Heart left ventricle (tissue), 16 donors: ENCODE measurements at regions not wholly inside any gene's neighbourhood (a gene's known extent, or its start where the extent isn't known, plus 50 kb on each side); places are given as distances from the start of the nearest gene placed in this dataset.
A peak's percentile ranks its signal among the peaks of the same experiment; 100 is the strongest.
"Not testable (repeated sequence)": the region's sequence is repeated elsewhere in the genome, so short reads cannot be mapped to it uniquely, and the experiment has no call there.

Source experiments
- ATAC-seq, 4 donors: fragments of 200-7000 bp; cut with Tn5 transposase; one replicate each; pipeline ENCODE4 v1.9.1; 2020 to 2022; ENCODE audit warnings: moderate library complexity in 4 of 4, mild to moderate bottlenecking in 3 of 4, moderate number of reproducible peaks in 1 of 4
- DNase-seq, 5 donors: peaks; one replicate each; pipeline ENCODE4 v3.0.0-alpha.2; 2020
- H3K27ac ChIP-seq, 12 donors: fragments of 200-600 bp; sonication (generic) in 4 of 12; one replicate each; pipeline versions ENCODE4 v1.5.0 to v1.8.0; 2016 to 2022; ENCODE audit warnings: mild to moderate bottlenecking in 2 of 12
- H3K27me3 ChIP-seq, 9 donors: fragments of 200-600 bp; sonication (generic) in 2 of 9; one replicate each; pipeline versions ENCODE4 v1.5.1 to v1.8.0; 2016 to 2022; ENCODE audit warnings: mild to moderate bottlenecking in 3 of 9
- H3K36me3 ChIP-seq, 9 donors: fragments of 200-600 bp; sonication (generic) in 2 of 9; one replicate each; pipeline versions ENCODE4 v1.5.0 to v1.8.0; 2018 to 2022; ENCODE audit warnings: mild to moderate bottlenecking in 2 of 9
- H3K4me1 ChIP-seq, 12 donors: fragments of 200-600 bp; sonication (generic) in 4 of 12; one replicate each; pipeline versions ENCODE4 v1.5.0 to v1.8.0; 2016 to 2022; ENCODE audit warnings: mild to moderate bottlenecking in 3 of 12
- H3K4me3 ChIP-seq, 12 donors: fragments of 200-600 bp; sonication (generic) in 4 of 12; one replicate each; pipeline versions ENCODE4 v1.5.0 to v1.8.0; 2017 to 2022; ENCODE audit warnings: mild to moderate bottlenecking in 9 of 12, moderate library complexity in 4 of 12
- H3K9me3 ChIP-seq, 12 donors: fragments of 200-600 bp; sonication (generic) in 4 of 12; one replicate each; pipeline versions ENCODE4 v1.5.0 to v1.8.0; 2016 to 2022; ENCODE audit warnings: mild to moderate bottlenecking in 1 of 12
- CTCF ChIP-seq, 12 donors: fragments of 200-600 bp; sonication (generic) in 4 of 12; IDR thresholded peaks; one replicate each; pipeline versions ENCODE4 v1.5.0 to v1.8.0; 2018 to 2022; ENCODE audit warnings: antibody characterized with exemption in 12 of 12, mild to moderate bottlenecking in 5 of 12
- POLR2A ChIP-seq, 2 donors: fragments of 450-650 bp; IDR thresholded peaks; one replicate each; pipeline ENCODE4 v1.6.1; 2017; ENCODE audit warnings: antibody characterized with exemption in 2 of 2, mild to moderate bottlenecking in 2 of 2, moderate library complexity in 2 of 2
- WGBS, 4 donors: extraction: QIAGEN DNeasy Blood & Tissue Kit in 2 of 4; methylation state at CpG; one replicate each; pipeline versions ENCODE4 v1.1.5 to v1.1.7; 2013 to 2018; 5-methylcytosine and 5-hydroxymethylcytosine counted together
- intact Hi-C, 10 donors: fragments of 100-400 bp; cut with DNase I; formaldehyde crosslinking; loops; one replicate each; pipeline versions ENCODE4 v1.11.1 to v1.14.2; 2022
- donor health status: ischemic (EF 13 %, LVEDD 7.1; RV severe dilation, severe dysfunction).
- donor health status: healthy with polysubstance abuse.
- donor health status: DM: no; HTN: yes; CAD: no.
- donor health status: DM: no; HTN: no; CAD: no.
- donor health status: ischemic (EF 25% LVEDD 6.9; RV normal size, moderate dysfunction).
- donor health status: ischemic (EF 25% LVEDD 5.7; RV mildly dilated, moderate dysfunction).
- donor health status: healthy.
- donor health status: DM: yes; HTN: yes; CAD: no.
- donor health status: ischemic (EF 35%, LVEDD 5.7; RV mildly dilated, moderate dysfunction).
- donor health status: nonischemic (EF 11% LVEDD 7.7; RV severe dilation, severe dysfunction).
- donor health status: DM: yes; HTN: yes; CAD: no.
- donor health status: PGD.
- donor health status: ischemic (EF 29% LVEDD 5.4; RV normal size, mild dysfunction).
- donor health status: nonischemic (EF 23%, LVEDD 6.1; RV moderate dilation, normal function).

GRCh38 chr1:190685676-190686075 is 208.0 kb upstream of the BRINP3 start:
- DNase-seq (no peak), ATAC-seq (no peak)
- no peaks in the 10 kb centered on the region for H3K36me3 ChIP-seq
- no peaks in the 10 kb centered on the region for H3K9me3 ChIP-seq
- TF ChIP-seq CTCF (IDR thresholded peaks at IDR 0.05): no peak
- no peak for TF ChIP-seq POLR2A (IDR thresholded peaks at IDR 0.05)
- no peaks in the 10 kb centered on the region for H3K4me1 ChIP-seq
- no peaks in the 10 kb centered on the region for H3K27me3 ChIP-seq
- H3K4me3 ChIP-seq: no peak overlapping the region
- intact Hi-C loops: no loop called here
- no peak overlapping the region for H3K27ac ChIP-seq
- 70 to 82% (median 73%) methylated on average over 4 of the region's 4 CpGs for WGBS, 4 donors

GRCh38 chr1:190688096-190688495 is 210.4 kb upstream of the BRINP3 start:
- H3K27me3 ChIP-seq: no peaks in the 10 kb centered on the region
- H3K27ac ChIP-seq: no peak overlapping the region
- no peaks in the 10 kb centered on the region for H3K4me1 ChIP-seq
- intact Hi-C loops: no loop called here
- H3K9me3 ChIP-seq: no peaks in the 10 kb centered on the region
- TF ChIP-seq CTCF (IDR thresholded peaks at IDR 0.05): no peak
- ATAC-seq (no peak), DNase-seq (no peak)
- WGBS, 4 donors: 57 to 77% (median 68%) methylated on average over 1 of the region's 1 CpG
- no peaks in the 10 kb centered on the region for H3K36me3 ChIP-seq
- H3K4me3 ChIP-seq: no peak overlapping the region

- DNase-seq: peak in 1 of 5 donors; percentile 44
- H3K36me3 ChIP-seq, H3K9me3 ChIP-seq, H3K27ac ChIP-seq, H3K4me3 ChIP-seq, H3K4me1 ChIP-seq, ATAC-seq, intact Hi-C loops, H3K27me3 ChIP-seq: not testable (repeated sequence)
- WGBS, 4 donors: 67 to 84% (median 76%) methylated on average over 3 to 4 of the region's 4 CpGs
These were observed 220.8 kb upstream of the BRINP3 start for GRCh38 chr1:190698488-190698887.

- Histone ChIP-seq H3K36me3 (no peaks in the 10 kb centered on the region), H3K27me3 (no peaks in the 10 kb centered on the region), H3K9me3 (peaks cover 0 to 3% (median 0%) of the 10 kb centered on the region in 12 donors), H3K4me3 (no peak overlapping the region), H3K4me1 (no peaks in the 10 kb centered on the region), H3K27ac (no peak overlapping the region)
- intact Hi-C loops: no loop called here
- TF ChIP-seq POLR2A (IDR thresholded peaks at IDR 0.05): no peak
- TF ChIP-seq CTCF (IDR thresholded peaks at IDR 0.05): no peak
- WGBS, 4 donors: 74 to 87% (median 82%) methylated on average over 3 of the region's 3 CpGs
- no peak for ATAC-seq
- no peak for DNase-seq
These were observed 221.5 kb upstream of the BRINP3 start for GRCh38 chr1:190699165-190699564.

- intact Hi-C loops: no loop called here
- WGBS, 4 donors: 91 to 95% (median 93%) methylated on average over 4 of the region's 4 CpGs
- Histone ChIP-seq H3K9me3 (no peaks in the 10 kb centered on the region), H3K27me3 (no peaks in the 10 kb centered on the region), H3K36me3 (no peaks in the 10 kb centered on the region), H3K4me3 (no peak overlapping the region), H3K4me1 (no peaks in the 10 kb centered on the region), H3K27ac (no peak overlapping the region)
- DNase-seq (no peak), ATAC-seq (no peak)
- TF ChIP-seq CTCF (IDR thresholded peaks at IDR 0.05) (no peak), POLR2A (IDR thresholded peaks at IDR 0.05) (no peak)
These were observed 230.9 kb upstream of the BRINP3 start for GRCh38 chr1:190708418-190709057.
